HL-60 (cell line): ENCODE measurements at regions not wholly inside any gene's neighbourhood (a gene's known extent, or its start where the extent isn't known, plus 50 kb on each side); places are given as distances from the start of the nearest gene placed in this dataset.

Source experiments
- POLR2AphosphoS5 ChIP-seq: IDR thresholded peaks from 2 replicates; pipeline ENCODE4 v1.6.1; 2012; ENCODE audit warnings: low read depth
- TF ChIP-seq, protein P1 (sequence below): IDR thresholded peaks from one replicate; pipeline ENCODE4 v1.5.1; 2011; ENCODE audit warnings: low read length, control low read depth, inconsistent platforms; ENCODE audit not compliant: insufficient read depth

DNA sequence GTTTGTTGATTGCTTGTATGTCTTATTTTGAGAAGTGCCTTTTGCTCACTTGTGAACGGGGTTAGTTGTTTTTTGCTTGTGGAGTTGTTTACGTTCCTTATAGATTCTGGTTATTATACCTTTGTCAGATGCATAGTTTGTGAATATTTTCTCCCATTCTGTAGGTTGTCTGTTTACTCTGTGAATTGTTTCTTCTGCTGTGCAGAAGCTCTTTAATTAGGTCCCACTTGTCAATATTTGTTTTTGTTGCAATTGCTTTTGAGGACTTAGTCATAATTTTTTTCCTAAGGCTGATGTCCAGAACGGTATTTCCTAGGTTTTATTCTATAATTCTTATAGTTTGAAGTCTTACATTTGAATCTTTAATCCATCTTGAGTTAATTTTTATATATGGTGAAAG lies 285.3 kb upstream of the GADL1 start:
- TF ChIP-seq, protein P1, sequence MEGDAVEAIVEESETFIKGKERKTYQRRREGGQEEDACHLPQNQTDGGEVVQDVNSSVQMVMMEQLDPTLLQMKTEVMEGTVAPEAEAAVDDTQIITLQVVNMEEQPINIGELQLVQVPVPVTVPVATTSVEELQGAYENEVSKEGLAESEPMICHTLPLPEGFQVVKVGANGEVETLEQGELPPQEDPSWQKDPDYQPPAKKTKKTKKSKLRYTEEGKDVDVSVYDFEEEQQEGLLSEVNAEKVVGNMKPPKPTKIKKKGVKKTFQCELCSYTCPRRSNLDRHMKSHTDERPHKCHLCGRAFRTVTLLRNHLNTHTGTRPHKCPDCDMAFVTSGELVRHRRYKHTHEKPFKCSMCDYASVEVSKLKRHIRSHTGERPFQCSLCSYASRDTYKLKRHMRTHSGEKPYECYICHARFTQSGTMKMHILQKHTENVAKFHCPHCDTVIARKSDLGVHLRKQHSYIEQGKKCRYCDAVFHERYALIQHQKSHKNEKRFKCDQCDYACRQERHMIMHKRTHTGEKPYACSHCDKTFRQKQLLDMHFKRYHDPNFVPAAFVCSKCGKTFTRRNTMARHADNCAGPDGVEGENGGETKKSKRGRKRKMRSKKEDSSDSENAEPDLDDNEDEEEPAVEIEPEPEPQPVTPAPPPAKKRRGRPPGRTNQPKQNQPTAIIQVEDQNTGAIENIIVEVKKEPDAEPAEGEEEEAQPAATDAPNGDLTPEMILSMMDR: no peak
- TF ChIP-seq POLR2AphosphoS5: no peak
